K562 (cell line): ENCODE measurements at regions not wholly inside any gene's neighbourhood (a gene's known extent, or its start where the extent isn't known, plus 50 kb on each side); places are given as distances from the start of the nearest gene placed in this dataset.

ENCODE experiments used
- TEAD1 ChIP-seq, 2 experiments: fragments of 450-650 bp in 1 of 2; sonication (generic) in 1 of 2; formaldehyde crosslinking; IDR thresholded peaks; 2 replicates each; pipeline versions ENCODE4 v1.4.0 to v1.8.0; 2020 to 2022; ENCODE audit warnings: mild to moderate bottlenecking in 2 of 2, missing genetic modification reagents in 1 of 2
- TF ChIP-seq, protein P1 (sequence below): fragments of 450-650 bp; IDR thresholded peaks from 2 replicates; pipeline ENCODE4 v1.6.1; 2016; ENCODE audit warnings: low read depth

DNA sequence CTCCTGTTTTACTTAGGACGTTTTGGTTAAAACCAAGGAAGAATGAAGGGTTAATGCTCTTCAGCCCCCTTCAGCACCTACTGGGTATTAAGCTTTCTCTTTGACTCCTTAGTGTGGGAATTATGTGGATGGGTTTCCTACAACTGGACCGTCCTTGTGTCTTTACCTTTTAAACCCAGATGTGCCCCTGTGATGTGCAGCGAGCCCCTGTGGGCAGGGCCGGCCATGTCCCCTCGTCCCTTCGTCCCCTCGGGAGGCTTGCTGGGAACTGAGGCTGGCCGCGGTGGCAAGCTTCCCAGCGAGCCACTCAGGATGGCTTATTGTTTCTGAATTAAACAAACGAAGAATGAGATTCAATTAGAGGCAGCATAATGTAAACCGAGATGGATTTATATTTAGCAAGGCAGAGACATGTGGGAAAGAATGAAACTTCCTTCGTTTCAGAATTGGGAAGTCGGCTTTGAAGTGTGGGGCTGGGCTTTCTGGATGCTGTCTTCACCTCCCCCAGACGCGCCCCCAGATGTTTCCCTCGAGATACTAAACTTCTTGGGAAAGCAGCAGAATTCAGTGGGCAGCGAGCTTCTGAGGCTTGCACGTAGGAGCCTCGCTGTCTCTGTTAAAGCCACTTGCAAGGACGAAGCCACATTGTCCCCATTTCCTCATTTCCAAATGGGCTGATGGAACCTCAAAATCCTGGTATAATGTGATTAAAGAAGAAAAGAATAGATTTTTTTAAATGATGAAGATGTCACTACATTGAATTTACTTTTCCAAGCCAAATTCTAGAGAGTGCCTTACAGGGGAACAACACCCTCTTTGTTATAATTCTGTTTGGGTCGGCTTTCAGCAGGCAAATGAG is 146.0 kb downstream of the VAPA start:
- TF ChIP-seq TEAD1 (CRISPR knock-in tag; IDR thresholded peaks at IDR 0.05) = no peak
- TF ChIP-seq, protein P1, sequence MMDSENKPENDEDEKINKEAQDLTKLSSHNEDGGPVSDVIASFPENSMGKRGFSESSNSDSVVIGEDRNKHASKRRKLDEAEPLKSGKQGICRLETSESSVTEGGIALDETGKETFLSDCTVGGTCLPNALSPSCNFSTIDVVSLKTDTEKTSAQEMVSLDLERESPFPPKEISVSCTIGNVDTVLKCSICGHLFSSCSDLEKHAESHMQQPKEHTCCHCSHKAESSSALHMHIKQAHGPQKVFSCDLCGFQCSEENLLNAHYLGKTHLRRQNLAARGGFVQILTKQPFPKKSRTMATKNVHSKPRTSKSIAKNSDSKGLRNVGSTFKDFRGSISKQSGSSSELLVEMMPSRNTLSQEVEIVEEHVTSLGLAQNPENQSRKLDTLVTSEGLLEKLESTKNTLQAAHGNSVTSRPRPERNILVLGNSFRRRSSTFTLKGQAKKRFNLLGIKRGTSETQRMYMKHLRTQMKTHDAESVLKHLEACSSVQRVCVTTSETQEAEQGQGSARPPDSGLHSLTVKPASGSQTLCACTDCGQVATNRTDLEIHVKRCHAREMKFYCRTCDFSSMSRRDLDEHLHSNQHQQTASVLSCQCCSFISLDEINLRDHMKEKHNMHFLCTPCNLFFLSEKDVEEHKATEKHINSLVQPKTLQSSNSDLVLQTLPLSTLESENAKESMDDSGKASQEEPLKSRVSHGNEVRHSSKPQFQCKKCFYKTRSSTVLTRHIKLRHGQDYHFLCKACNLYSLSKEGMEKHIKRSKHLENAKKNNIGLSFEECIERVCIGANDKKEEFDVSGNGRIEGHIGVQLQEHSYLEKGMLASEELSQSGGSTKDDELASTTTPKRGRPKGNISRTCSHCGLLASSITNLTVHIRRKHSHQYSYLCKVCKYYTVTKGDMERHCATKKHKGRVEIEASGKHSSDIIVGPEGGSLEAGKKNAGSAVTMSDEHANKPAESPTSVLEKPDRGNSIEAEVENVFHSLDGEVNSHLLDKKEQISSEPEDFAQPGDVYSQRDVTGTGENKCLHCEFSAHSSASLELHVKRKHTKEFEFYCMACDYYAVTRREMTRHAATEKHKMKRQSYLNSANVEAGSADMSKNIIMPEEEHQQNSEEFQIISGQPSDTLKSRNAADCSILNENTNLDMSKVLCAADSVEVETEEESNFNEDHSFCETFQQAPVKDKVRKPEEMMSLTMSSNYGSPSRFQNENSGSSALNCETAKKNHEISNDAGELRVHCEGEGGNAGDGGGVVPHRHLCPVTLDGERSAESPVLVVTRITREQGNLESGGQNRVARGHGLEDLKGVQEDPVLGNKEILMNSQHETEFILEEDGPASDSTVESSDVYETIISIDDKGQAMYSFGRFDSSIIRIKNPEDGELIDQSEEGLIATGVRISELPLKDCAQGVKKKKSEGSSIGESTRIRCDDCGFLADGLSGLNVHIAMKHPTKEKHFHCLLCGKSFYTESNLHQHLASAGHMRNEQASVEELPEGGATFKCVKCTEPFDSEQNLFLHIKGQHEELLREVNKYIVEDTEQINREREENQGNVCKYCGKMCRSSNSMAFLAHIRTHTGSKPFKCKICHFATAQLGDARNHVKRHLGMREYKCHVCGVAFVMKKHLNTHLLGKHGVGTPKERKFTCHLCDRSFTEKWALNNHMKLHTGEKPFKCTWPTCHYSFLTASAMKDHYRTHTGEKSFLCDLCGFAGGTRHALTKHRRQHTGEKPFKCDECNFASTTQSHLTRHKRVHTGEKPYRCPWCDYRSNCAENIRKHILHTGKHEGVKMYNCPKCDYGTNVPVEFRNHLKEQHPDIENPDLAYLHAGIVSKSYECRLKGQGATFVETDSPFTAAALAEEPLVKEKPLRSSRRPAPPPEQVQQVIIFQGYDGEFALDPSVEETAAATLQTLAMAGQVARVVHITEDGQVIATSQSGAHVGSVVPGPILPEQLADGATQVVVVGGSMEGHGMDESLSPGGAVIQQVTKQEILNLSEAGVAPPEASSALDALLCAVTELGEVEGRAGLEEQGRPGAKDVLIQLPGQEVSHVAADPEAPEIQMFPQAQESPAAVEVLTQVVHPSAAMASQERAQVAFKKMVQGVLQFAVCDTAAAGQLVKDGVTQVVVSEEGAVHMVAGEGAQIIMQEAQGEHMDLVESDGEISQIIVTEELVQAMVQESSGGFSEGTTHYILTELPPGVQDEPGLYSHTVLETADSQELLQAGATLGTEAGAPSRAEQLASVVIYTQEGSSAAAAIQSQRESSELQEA = no peak
